GM19455 (cell line): ENCODE measurements at regions not wholly inside any gene's neighbourhood (a gene's known extent, or its start where the extent isn't known, plus 50 kb on each side); places are given as distances from the start of the nearest gene placed in this dataset.
"Not testable (repeated sequence)": the region's sequence is repeated elsewhere in the genome, so short reads cannot be mapped to it uniquely, and the experiment has no call there.

Experiments used
- ATAC-seq: cut with Tn5 transposase; IDR thresholded peaks from one replicate; pipeline ENCODE4 v1.9.1; 2021; ENCODE audit not compliant: unreplicated experiment

- no peak for ATAC-seq
These were observed 141.5 kb upstream of the MPHOSPH6 start for GRCh38 chr16:82311528-82311927.

GRCh38 chr16:82302042-82302727 lies 132.2 kb upstream of the MPHOSPH6 start:
- ATAC-seq, result no peak

- ATAC-seq, result no peak
These were observed 131.2 kb upstream of the MPHOSPH6 start for GRCh38 chr16:82301146-82301755.

GRCh38 chr16:82300374-82300951 lies 130.4 kb upstream of the MPHOSPH6 start:
- ATAC-seq, result no peak

- no peak for ATAC-seq
These were observed 128.4 kb upstream of the MPHOSPH6 start for GRCh38 chr16:82298472-82298871.

GRCh38 chr16:82295290-82296201 lies 125.5 kb upstream of the MPHOSPH6 start:
- no peak for ATAC-seq

GRCh38 chr16:82293671-82294070 lies 123.6 kb upstream of the MPHOSPH6 start:
- no peak for ATAC-seq

GRCh38 chr16:82287937-82288336 lies 117.9 kb upstream of the MPHOSPH6 start:
- no peak for ATAC-seq

- no peak for ATAC-seq
These were observed 112.6 kb upstream of the MPHOSPH6 start for GRCh38 chr16:82282662-82283061.

GRCh38 chr16:82281544-82281943 lies 111.5 kb upstream of the MPHOSPH6 start:
- ATAC-seq, result no peak

- ATAC-seq, result no peak
These were observed 110.8 kb upstream of the MPHOSPH6 start for GRCh38 chr16:82280867-82281266.

- not testable (repeated sequence) for ATAC-seq
These were observed 105.3 kb upstream of the MPHOSPH6 start for GRCh38 chr16:82275349-82275748.

GRCh38 chr16:82271636-82272035 lies 101.6 kb upstream of the MPHOSPH6 start:
- ATAC-seq, result no peak

GRCh38 chr16:82267675-82268074 lies 97.7 kb upstream of the MPHOSPH6 start:
- not testable (repeated sequence) for ATAC-seq

- ATAC-seq, result no peak
These were observed 95.8 kb upstream of the MPHOSPH6 start for GRCh38 chr16:82265809-82266208.

GRCh38 chr16:82264756-82265155 lies 94.7 kb upstream of the MPHOSPH6 start:
- ATAC-seq, result no peak

GRCh38 chr16:82263521-82264143 lies 93.6 kb upstream of the MPHOSPH6 start:
- no peak for ATAC-seq

GRCh38 chr16:82262244-82262643 lies 92.2 kb upstream of the MPHOSPH6 start:
- no peak for ATAC-seq

- ATAC-seq, result no peak
These were observed 90.3 kb upstream of the MPHOSPH6 start for GRCh38 chr16:82260212-82260795.

GRCh38 chr16:82259731-82260130 lies 89.7 kb upstream of the MPHOSPH6 start:
- no peak for ATAC-seq

- no peak for ATAC-seq
These were observed 88.0 kb upstream of the MPHOSPH6 start for GRCh38 chr16:82257990-82258389.
